GM12878 (cell line): ENCODE measurements at regions not wholly inside any gene's neighbourhood (a gene's known extent, or its start where the extent isn't known, plus 50 kb on each side); places are given as distances from the start of the nearest gene placed in this dataset.

Experiments used
- SIN3A ChIP-seq: IDR thresholded peaks from 2 replicates; pipeline ENCODE4 v1.6.1; 2012; ENCODE audit warnings: low read depth, low read length, improper control_type of control experiment
- SREBF1 ChIP-seq: IDR thresholded peaks from 2 replicates; pipeline ENCODE4 v1.6.1; 2012; ENCODE audit warnings: mild to moderate bottlenecking, low read length
- TF ChIP-seq, protein P1 (sequence below): fragments of 450-650 bp; IDR thresholded peaks from 2 replicates; pipeline ENCODE4 v1.6.1; 2017; ENCODE audit warnings: mild to moderate bottlenecking, moderate library complexity

DNA sequence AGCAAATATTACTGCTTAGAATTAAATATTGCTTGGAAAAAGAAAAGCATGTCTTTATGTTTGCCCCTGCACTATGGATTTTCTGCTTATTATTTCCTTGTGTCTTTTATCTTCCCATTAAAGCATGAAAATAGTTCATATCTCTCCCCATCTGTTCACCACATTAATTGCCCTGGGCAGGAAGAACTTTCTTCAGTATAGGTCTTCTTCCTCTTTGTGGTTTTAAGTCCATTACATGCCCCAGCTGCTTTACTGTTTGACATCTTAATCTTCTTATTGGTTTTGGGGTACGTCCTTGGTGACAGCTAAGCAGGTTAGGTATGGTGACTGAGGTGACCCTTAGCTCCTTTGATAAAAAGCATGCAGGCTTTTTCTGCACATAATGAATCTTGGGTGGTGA, 157.3 kb downstream of the AASDH start:
- TF ChIP-seq, protein P1, sequence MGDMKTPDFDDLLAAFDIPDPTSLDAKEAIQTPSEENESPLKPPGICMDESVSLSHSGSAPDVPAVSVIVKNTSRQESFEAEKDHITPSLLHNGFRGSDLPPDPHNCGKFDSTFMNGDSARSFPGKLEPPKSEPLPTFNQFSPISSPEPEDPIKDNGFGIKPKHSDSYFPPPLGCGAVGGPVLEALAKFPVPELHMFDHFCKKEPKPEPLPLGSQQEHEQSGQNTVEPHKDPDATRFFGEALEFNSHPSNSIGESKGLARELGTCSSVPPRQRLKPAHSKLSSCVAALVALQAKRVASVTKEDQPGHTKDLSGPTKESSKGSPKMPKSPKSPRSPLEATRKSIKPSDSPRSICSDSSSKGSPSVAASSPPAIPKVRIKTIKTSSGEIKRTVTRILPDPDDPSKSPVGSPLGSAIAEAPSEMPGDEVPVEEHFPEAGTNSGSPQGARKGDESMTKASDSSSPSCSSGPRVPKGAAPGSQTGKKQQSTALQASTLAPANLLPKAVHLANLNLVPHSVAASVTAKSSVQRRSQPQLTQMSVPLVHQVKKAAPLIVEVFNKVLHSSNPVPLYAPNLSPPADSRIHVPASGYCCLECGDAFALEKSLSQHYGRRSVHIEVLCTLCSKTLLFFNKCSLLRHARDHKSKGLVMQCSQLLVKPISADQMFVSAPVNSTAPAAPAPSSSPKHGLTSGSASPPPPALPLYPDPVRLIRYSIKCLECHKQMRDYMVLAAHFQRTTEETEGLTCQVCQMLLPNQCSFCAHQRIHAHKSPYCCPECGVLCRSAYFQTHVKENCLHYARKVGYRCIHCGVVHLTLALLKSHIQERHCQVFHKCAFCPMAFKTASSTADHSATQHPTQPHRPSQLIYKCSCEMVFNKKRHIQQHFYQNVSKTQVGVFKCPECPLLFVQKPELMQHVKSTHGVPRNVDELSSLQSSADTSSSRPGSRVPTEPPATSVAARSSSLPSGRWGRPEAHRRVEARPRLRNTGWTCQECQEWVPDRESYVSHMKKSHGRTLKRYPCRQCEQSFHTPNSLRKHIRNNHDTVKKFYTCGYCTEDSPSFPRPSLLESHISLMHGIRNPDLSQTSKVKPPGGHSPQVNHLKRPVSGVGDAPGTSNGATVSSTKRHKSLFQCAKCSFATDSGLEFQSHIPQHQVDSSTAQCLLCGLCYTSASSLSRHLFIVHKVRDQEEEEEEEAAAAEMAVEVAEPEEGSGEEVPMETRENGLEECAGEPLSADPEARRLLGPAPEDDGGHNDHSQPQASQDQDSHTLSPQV: no peak
- TF ChIP-seq SREBF1: no peak
- TF ChIP-seq SIN3A: no peak
